Activated CD4-positive, alpha-beta memory T cell treated with anti-CD3 and anti-CD28 coated beads for 36 hours (primary cell): ENCODE measurements at regions not wholly inside any gene's neighbourhood (a gene's known extent, or its start where the extent isn't known, plus 50 kb on each side); places are given as distances from the start of the nearest gene placed in this dataset.

Experiments
- CTCF ChIA-PET: fragments of 350-600 bp; sonication (Branson Sonifier 250); formaldehyde crosslinking; loops from one replicate; lab custom pipeline; 2021; ENCODE audit warnings: antibody characterized with exemption, inconsistent platforms; lab: Charles Lee
- POLR2A ChIA-PET: fragments of 350-600 bp; sonication (Branson Sonifier 250); formaldehyde crosslinking; loops from one replicate; lab custom pipeline; 2021; ENCODE audit warnings: antibody characterized with exemption; lab: Charles Lee
- DNase-seq: peaks from one replicate; pipeline ENCODE4 v3.0.0-alpha.2; 2020
- H3K27ac Mint-ChIP-seq: one replicate; pipeline ENCODE4 v1.8.0; 2021; ENCODE audit warnings: mixed read lengths
- H3K27me3 Mint-ChIP-seq: one replicate; pipeline ENCODE4 v1.8.0; 2021; ENCODE audit warnings: mixed read lengths
- H3K36me3 Mint-ChIP-seq: one replicate; pipeline ENCODE4 v1.8.0; 2021; ENCODE audit warnings: mixed read lengths
- H3K4me1 Mint-ChIP-seq: one replicate; pipeline ENCODE4 v1.8.0; 2021; ENCODE audit warnings: low read depth, mixed read lengths
- H3K4me3 Mint-ChIP-seq: one replicate; pipeline ENCODE4 v1.8.0; 2021; ENCODE audit warnings: mild to moderate bottlenecking, mixed read lengths
- H3K9me3 Mint-ChIP-seq: one replicate; pipeline ENCODE4 v1.8.0; 2021; ENCODE audit warnings: mixed read lengths
- intact Hi-C: fragments of 100-400 bp; cut with micrococcal nuclease; formaldehyde crosslinking; loops from one replicate; pipeline ENCODE4 v1.15.1; 2023

- no peak for DNase-seq
- POLR2A ChIA-PET, result no interaction called here
- Mint-ChIP-seq H3K4me1 (peaks cover 19% of the 10 kb centered on the region), H3K4me3 (no peak overlapping the region), H3K27ac (no peak overlapping the region), H3K27me3 (no peaks in the 10 kb centered on the region), H3K36me3 (no peaks in the 10 kb centered on the region), H3K9me3 (no peaks in the 10 kb centered on the region)
- intact Hi-C loops, result no loop called here
- CTCF ChIA-PET, result interaction anchor here (1.5 kb wide), 1 partner anchor 125 kb away, joined by 4 read pairs; no protein-coding TSS in a partner anchor
Measured at GRCh38 chr5:68411161-68411560, 195.6 kb downstream of the PIK3R1 start.

DNA sequence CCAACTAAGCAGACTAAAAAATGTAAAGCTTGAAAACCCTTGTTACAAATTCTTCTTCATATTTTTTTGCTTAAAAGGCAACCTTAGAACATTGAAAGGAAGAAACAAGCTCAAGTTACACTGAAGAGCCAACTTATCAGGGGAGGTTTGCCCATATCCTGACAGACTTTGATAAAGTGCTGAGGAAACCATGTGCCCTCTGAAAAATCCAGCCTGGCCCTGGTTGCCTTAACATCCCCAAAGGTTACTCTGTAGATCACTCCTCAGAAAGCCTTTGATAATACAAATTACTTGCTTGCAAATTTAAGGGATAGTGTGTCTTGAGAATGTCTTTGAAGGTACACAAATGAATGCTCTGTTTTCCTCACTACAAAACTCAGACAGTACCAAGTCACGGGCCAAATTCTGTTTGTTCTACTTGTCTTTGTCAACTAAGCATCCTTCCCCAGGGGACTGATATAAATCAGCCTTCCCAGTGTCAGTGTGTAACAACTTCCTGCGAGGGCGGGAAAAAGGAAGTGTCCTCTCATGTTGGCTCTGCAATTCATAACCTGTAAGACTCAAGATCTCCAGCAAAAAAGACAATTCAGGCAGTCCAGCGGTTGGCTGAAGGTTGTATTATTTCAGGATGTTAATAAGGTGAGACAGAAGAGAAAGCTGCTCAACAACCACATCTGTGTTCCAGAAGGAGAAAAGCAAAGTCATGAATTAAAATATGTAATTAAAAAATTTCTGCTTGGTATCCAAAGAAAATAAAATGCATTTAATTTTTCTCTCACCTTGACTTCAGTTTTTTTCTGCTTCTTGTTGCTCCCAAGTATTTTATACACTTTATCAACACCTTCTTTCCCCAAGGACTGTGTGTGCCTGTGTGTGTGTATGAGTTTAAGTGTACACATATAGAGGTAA lies 199.9 kb downstream of the PIK3R1 start:
- Mint-ChIP-seq H3K4me3 (no peak overlapping the region), H3K4me1 (peaks cover 7% of the 10 kb centered on the region), H3K27me3 (no peaks in the 10 kb centered on the region), H3K27ac (no peak overlapping the region), H3K36me3 (no peaks in the 10 kb centered on the region), H3K9me3 (no peaks in the 10 kb centered on the region)
- no peak for DNase-seq
- intact Hi-C loops, result no loop called here
- ChIA-PET POLR2A (no interaction called here), CTCF (interaction anchor here (0.6 to 0.9 kb wide), 2 partner anchors 69 to 129 kb away, joined by 3 read pairs; no protein-coding TSS in a partner anchor)

- no peaks in the 10 kb centered on the region for H3K36me3 Mint-ChIP-seq
- DNase-seq, result no peak
- CTCF ChIA-PET, result interaction anchor here (0.6 kb wide), 1 partner anchor 25 kb away, joined by 3 read pairs; no protein-coding TSS in a partner anchor
- no peaks in the 10 kb centered on the region for H3K27me3 Mint-ChIP-seq
- H3K4me1 Mint-ChIP-seq, result peaks cover 7% of the 10 kb centered on the region
- POLR2A ChIA-PET, result no interaction called here
- H3K9me3 Mint-ChIP-seq, result no peaks in the 10 kb centered on the region
- H3K4me3 Mint-ChIP-seq, result no peak overlapping the region
- intact Hi-C loops, result no loop called here
- H3K27ac Mint-ChIP-seq, result no peak overlapping the region
Measured at GRCh38 chr5:68416714-68417113, 201.2 kb downstream of the PIK3R1 start.

DNA sequence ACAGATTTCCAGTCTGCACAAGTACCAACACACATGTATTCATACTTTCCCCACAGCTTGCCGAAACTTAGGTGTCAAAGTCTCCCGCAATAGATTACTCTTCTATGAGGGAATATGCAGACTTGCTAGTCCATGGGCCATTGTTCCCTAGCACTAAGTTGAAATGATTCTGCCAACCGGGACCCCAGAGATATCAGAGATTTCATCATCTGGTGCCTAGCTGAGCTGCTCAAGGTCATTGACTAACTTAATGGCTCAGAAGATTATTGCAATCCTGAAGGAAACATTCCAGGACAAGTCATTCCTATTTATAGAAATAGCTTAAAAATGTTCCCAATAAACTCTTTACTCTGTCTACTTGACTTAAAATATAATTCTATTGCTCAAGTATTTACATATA lies 202.6 kb downstream of the PIK3R1 start:
- Mint-ChIP-seq H3K27ac (no peak overlapping the region), H3K9me3 (no peaks in the 10 kb centered on the region), H3K4me1 (peaks cover 16% of the 10 kb centered on the region), H3K27me3 (no peaks in the 10 kb centered on the region), H3K4me3 (no peak overlapping the region), H3K36me3 (no peaks in the 10 kb centered on the region)
- no peak for DNase-seq
- POLR2A ChIA-PET, result no interaction called here
- intact Hi-C loops, result no loop called here
- CTCF ChIA-PET, result interaction anchor here (0.6 kb wide), 1 partner anchor 119 kb away, joined by 4 read pairs; no protein-coding TSS in a partner anchor

DNA sequence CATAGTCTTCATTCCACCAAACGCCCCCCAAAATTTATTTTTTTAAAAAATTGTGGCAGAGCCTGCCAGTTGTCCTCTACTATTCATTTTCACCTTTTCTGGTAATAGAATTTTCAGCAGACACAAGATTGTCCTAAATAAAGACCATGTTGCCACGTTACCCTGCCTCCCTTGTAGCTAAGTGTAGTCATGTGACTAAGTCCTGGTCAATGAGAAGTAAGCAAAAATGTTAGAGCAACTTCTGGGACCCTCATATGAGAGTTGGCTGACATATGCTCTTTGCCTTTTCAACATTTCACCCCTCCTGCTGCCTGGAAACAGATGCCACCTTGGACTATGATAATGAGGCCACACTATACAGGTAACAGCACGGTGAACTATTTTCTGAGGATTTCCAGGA lies 203.1 kb downstream of the PIK3R1 start:
- Mint-ChIP-seq H3K4me3 (no peak overlapping the region), H3K4me1 (peaks cover 21% of the 10 kb centered on the region), H3K27me3 (no peaks in the 10 kb centered on the region), H3K36me3 (no peaks in the 10 kb centered on the region), H3K27ac (no peak overlapping the region), H3K9me3 (no peaks in the 10 kb centered on the region)
- ChIA-PET POLR2A (no interaction called here), CTCF (interaction anchor here (0.6 to 1.2 kb wide), 2 partner anchors 119 to 132 kb away, joined by 4 to 7 read pairs; no protein-coding TSS in a partner anchor)
- no peak for DNase-seq
- intact Hi-C loops, result no loop called here

DNA sequence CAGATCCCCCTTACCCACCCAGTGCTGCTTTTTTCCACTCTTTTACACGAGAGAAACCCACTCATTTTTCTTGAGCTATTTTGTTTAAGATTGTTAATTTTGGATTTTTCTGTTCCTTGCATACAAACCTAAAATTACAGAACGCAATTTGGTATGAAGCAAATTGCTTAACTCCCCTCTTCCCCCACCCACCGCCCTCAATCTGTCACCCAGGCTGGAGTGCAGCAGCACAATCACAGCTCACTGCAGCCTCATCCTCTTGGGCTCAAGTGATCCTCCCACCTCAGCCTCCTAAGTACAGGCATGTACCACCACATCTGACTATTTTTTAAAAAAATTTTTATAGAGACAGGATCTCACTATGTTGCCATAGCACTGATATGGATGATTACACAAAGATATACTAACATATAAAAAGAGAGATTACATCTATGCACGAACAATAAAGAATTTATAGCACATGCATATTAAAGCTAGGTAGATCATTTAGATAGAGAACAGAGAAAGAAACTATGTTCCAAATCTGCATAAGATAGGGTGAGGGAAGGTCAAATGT lies 203.6 kb downstream of the PIK3R1 start:
- H3K9me3 Mint-ChIP-seq, result no peaks in the 10 kb centered on the region
- peaks cover 26% of the 10 kb centered on the region for H3K4me1 Mint-ChIP-seq
- ChIA-PET CTCF (interaction anchor here (1.2 kb wide), 2 partner anchors 15 to 133 kb away, joined by 3 to 7 read pairs; no protein-coding TSS in a partner anchor), POLR2A (no interaction called here)
- H3K27me3 Mint-ChIP-seq, result no peaks in the 10 kb centered on the region
- intact Hi-C loops, result no loop called here
- H3K36me3 Mint-ChIP-seq, result no peaks in the 10 kb centered on the region
- H3K4me3 Mint-ChIP-seq, result no peak overlapping the region
- DNase-seq, result no peak
- no peak overlapping the region for H3K27ac Mint-ChIP-seq

GRCh38 chr5:68419637-68420452 lies 204.3 kb downstream of the PIK3R1 start:
- H3K36me3 Mint-ChIP-seq, result no peaks in the 10 kb centered on the region
- H3K4me3 Mint-ChIP-seq, result no peak overlapping the region
- no peak for DNase-seq
- H3K27ac Mint-ChIP-seq, result no peak overlapping the region
- H3K27me3 Mint-ChIP-seq, result no peaks in the 10 kb centered on the region
- intact Hi-C loops, result no loop called here
- ChIA-PET CTCF (interaction anchor here (1.2 kb wide), 2 partner anchors 16 to 133 kb away, joined by 3 to 7 read pairs; no protein-coding TSS in a partner anchor), POLR2A (no interaction called here)
- H3K4me1 Mint-ChIP-seq, result peaks cover 31% of the 10 kb centered on the region
- no peaks in the 10 kb centered on the region for H3K9me3 Mint-ChIP-seq

DNA sequence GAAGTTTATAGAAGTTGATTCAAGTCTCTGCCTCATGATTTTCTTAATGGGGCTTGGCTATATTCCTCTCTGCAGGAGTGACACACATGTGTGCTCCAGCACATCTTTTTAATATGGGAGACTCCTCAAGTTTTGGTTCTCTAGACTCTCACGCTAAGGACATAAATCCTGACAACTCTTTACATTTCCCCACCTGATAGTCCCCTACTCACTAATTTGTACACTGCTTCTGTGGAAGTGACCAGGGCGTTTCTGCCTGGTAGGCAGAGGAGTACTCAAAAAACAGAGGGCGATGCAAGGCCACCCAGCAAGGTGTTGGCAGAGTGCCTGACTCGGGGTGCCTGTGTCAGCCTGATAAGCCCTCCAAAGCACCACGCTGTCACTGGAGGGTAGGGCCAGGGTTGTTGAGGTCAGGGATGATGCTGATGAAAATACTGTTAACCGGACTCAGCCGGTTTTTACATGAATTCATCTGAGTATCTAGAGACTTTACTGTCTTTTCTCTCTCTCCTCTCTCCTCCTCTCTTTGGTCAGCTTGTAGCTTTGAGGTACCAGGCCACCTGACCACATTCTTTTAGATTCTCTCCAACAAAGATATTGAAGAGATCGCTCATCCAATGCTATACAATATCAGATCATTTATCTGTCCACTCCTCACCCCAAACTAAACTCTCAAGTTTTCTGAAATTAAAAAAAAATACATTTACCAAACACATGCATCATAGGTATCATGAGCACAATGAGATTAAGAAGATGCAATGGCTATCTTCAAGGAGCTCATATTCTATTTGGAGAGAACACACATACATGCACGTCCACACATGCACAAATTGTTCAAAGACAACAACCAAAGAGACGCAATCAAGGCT lies 205.2 kb downstream of the PIK3R1 start:
- H3K27me3 Mint-ChIP-seq, result no peaks in the 10 kb centered on the region
- intact Hi-C loops, result no loop called here
- POLR2A ChIA-PET, result no interaction called here
- peaks cover 35% of the 10 kb centered on the region for H3K4me1 Mint-ChIP-seq
- no peak overlapping the region for H3K27ac Mint-ChIP-seq
- no peak overlapping the region for H3K4me3 Mint-ChIP-seq
- CTCF ChIA-PET, result interaction anchor here (0.7 to 1.1 kb wide), 2 partner anchors 8 to 134 kb away, joined by 3 to 4 read pairs; no protein-coding TSS in a partner anchor
- DNase-seq, result no peak
- H3K36me3 Mint-ChIP-seq, result no peaks in the 10 kb centered on the region
- H3K9me3 Mint-ChIP-seq, result no peaks in the 10 kb centered on the region

GRCh38 chr5:68421485-68422220 lies 206.1 kb downstream of the PIK3R1 start:
- no peak for DNase-seq
- H3K4me1 Mint-ChIP-seq, result peaks cover 41% of the 10 kb centered on the region
- H3K36me3 Mint-ChIP-seq, result no peaks in the 10 kb centered on the region
- intact Hi-C loops, result no loop called here
- no peaks in the 10 kb centered on the region for H3K27me3 Mint-ChIP-seq
- no peak overlapping the region for H3K4me3 Mint-ChIP-seq
- CTCF ChIA-PET, result interaction anchor here (0.7 to 1.1 kb wide), 2 partner anchors 9 to 135 kb away, joined by 3 to 4 read pairs; no protein-coding TSS in a partner anchor
- POLR2A ChIA-PET, result no interaction called here
- H3K9me3 Mint-ChIP-seq, result no peaks in the 10 kb centered on the region
- no peak overlapping the region for H3K27ac Mint-ChIP-seq

DNA sequence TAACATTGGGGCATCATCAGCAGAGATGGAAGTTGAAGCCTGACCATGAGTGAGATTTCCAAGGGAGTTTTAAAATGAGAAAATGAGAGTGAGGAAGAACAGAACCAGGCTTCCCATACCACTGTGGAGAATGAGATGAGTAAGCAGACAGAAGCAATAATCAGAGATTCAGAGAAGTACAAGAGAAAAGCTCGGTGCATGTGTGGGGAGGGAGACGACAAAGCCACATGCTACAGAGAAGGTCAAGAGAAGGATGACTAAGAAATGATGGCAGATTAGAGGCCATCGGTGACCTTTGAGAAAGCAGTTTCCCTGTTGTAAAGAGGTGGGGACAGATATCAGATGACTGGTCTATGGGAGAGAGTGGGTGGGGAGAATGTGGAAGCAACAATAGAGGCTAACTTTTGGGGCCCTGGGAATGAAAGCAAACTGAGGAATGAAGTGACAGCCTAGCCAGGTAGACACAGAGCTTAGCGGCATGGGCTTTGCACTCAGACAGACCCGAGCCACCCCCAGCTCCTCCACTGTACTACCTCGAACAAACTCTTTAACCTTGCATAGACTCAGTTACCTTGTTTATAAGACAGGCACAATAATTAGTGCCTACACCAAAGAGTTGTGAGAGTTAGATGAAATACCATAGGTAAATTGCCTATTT lies 207.7 kb downstream of the PIK3R1 start:
- H3K4me1 Mint-ChIP-seq, result peaks cover 42% of the 10 kb centered on the region
- peak overlapping the region; percentile 0 for H3K27ac Mint-ChIP-seq
- H3K36me3 Mint-ChIP-seq, result no peaks in the 10 kb centered on the region
- no peak overlapping the region for H3K4me3 Mint-ChIP-seq
- no peaks in the 10 kb centered on the region for H3K9me3 Mint-ChIP-seq
- peak; percentile 43 for DNase-seq
- intact Hi-C loops, result loop anchor here (1.0 kb wide), 1 partner anchor 54 kb away; no protein-coding TSS in a partner anchor
- POLR2A ChIA-PET, result no interaction called here
- H3K27me3 Mint-ChIP-seq, result no peaks in the 10 kb centered on the region
- CTCF ChIA-PET, result interaction anchor here (0.8 to 1.9 kb wide), 2 partner anchors 120 to 137 kb away, joined by 5 read pairs; no protein-coding TSS in a partner anchor
